Islet of Langerhans (tissue), 1 donor: ENCODE measurements at regions not wholly inside any gene's neighbourhood (a gene's known extent, or its start where the extent isn't known, plus 50 kb on each side); places are given as distances from the start of the nearest gene placed in this dataset.
"Not testable (repeated sequence)": the region's sequence is repeated elsewhere in the genome, so short reads cannot be mapped to it uniquely, and the experiment has no call there.

Experiments
- FAIRE-seq: peaks from one replicate; lab custom pipeline; 2011; peaks lifted over from hg19 to GRCh38; lab: Jason Lieb, UNC

- FAIRE-seq: no peak
These were observed 204.7 kb upstream of the EXOC2 start for GRCh38 chr6:897528-898207.

- FAIRE-seq: no peak
These were observed 201.3 kb upstream of the EXOC2 start for GRCh38 chr6:894274-894673.

GRCh38 chr6:890995-891394, 198.1 kb upstream of the EXOC2 start:
- FAIRE-seq: no peak

- FAIRE-seq: no peak
These were observed 197.3 kb upstream of the EXOC2 start for GRCh38 chr6:890201-890600.

- FAIRE-seq: no peak
These were observed 194.8 kb upstream of the EXOC2 start for GRCh38 chr6:887583-888235.

- FAIRE-seq: not testable (repeated sequence)
These were observed 193.2 kb upstream of the EXOC2 start for GRCh38 chr6:886116-886515.

- no peak for FAIRE-seq
These were observed 192.2 kb upstream of the EXOC2 start for GRCh38 chr6:885051-885590.

- peak; percentile 98 for FAIRE-seq
These were observed 191.6 kb upstream of the EXOC2 start for GRCh38 chr6:884570-884969.

- FAIRE-seq: no peak
These were observed 189.2 kb upstream of the EXOC2 start for GRCh38 chr6:882084-882598.

- FAIRE-seq: no peak
These were observed 185.2 kb upstream of the EXOC2 start for GRCh38 chr6:878179-878578.

- FAIRE-seq: no peak
These were observed 182.1 kb upstream of the EXOC2 start for GRCh38 chr6:875012-875411.

GRCh38 chr6:872570-873125, 179.7 kb upstream of the EXOC2 start:
- FAIRE-seq: no peak

GRCh38 chr6:871503-871902, 178.6 kb upstream of the EXOC2 start:
- no peak for FAIRE-seq

- FAIRE-seq: no peak
These were observed 177.2 kb upstream of the EXOC2 start for GRCh38 chr6:870096-870495.

GRCh38 chr6:868201-868600, 175.3 kb upstream of the EXOC2 start:
- FAIRE-seq: no peak

GRCh38 chr6:867378-867777, 174.4 kb upstream of the EXOC2 start:
- no peak for FAIRE-seq

GRCh38 chr6:866316-866715, 173.4 kb upstream of the EXOC2 start:
- FAIRE-seq: no peak

GRCh38 chr6:865846-866245, 172.9 kb upstream of the EXOC2 start:
- no peak for FAIRE-seq

GRCh38 chr6:863831-864230, 170.9 kb upstream of the EXOC2 start:
- FAIRE-seq: no peak

GRCh38 chr6:863127-863526, 170.2 kb upstream of the EXOC2 start:
- FAIRE-seq: not testable (repeated sequence)

GRCh38 chr6:859936-860335, 167.0 kb upstream of the EXOC2 start:
- no peak for FAIRE-seq

- no peak for FAIRE-seq
These were observed 161.6 kb upstream of the EXOC2 start for GRCh38 chr6:854406-855118.

GRCh38 chr6:852216-852615, 159.3 kb upstream of the EXOC2 start:
- FAIRE-seq: not testable (repeated sequence)
